CD14-positive monocyte (primary cell): ENCODE measurements at regions not wholly inside any gene's neighbourhood (a gene's known extent, or its start where the extent isn't known, plus 50 kb on each side); places are given as distances from the start of the nearest gene placed in this dataset.

ENCODE experiments used
- DNase-seq, 3 donors: peaks; one replicate each; pipeline ENCODE4 v3.0.0-alpha.2; 2011 to 2022
- H2AFZ ChIP-seq: 2 replicates; pipeline ENCODE4 v1.6.0; 2012; ENCODE audit warnings: mild to moderate bottlenecking, low read depth, low read length, inconsistent platforms; ENCODE audit not compliant: insufficient read depth, poor library complexity, severe bottlenecking
- H3K27ac ChIP-seq, 2 donors: 1 replicate in 1 of 2; 2 replicates in 1 of 2; pipeline ENCODE4 v1.5.1; 2012 to 2013; ENCODE audit warnings: low read length in 2 of 2, control low read depth in 1 of 2, inconsistent platforms in 1 of 2, low read depth in 1 of 2, mild to moderate bottlenecking in 1 of 2
- H3K27me3 ChIP-seq, 2 donors: one replicate each; pipeline versions ENCODE4 v1.6.0 to v1.6.1; 2011 to 2013; ENCODE audit warnings: low read length in 2 of 2; ENCODE audit not compliant: control insufficient read depth in 2 of 2, insufficient read depth in 2 of 2
- H3K36me3 ChIP-seq, 2 donors: replicated peaks in 1 of 2; 1 replicate in 1 of 2; 2 replicates in 1 of 2; pipeline versions ENCODE4 v1.5.1 to v1.6.1; 2012 to 2013; ENCODE audit warnings: low read length in 2 of 2, control low read depth in 1 of 2, inconsistent platforms in 1 of 2, mild to moderate bottlenecking in 1 of 2; ENCODE audit not compliant: insufficient read depth in 2 of 2, control insufficient read depth in 1 of 2
- H3K4me1 ChIP-seq, 2 donors: 1 replicate in 1 of 2; 2 replicates in 1 of 2; pipeline versions ENCODE4 v1.5.1 to v1.6.1; 2012 to 2013; ENCODE audit warnings: low read length in 2 of 2, control low read depth in 1 of 2, inconsistent platforms in 1 of 2, mild to moderate bottlenecking in 1 of 2, moderate library complexity in 1 of 2; ENCODE audit not compliant: insufficient read depth in 2 of 2, control insufficient read depth in 1 of 2
- H3K4me2 ChIP-seq: replicated peaks from 2 replicates; pipeline ENCODE3; 2012; ENCODE audit warnings: low read length, moderate library complexity, mild to moderate bottlenecking; ENCODE audit not compliant: poor library complexity, severe bottlenecking; ENCODE audit errors: extremely low read depth
- H3K4me3 ChIP-seq, 3 experiments: fragments of 200-600 bp in 1 of 3; sonication (generic) in 1 of 3; replicated peaks in 1 of 3; 1 replicate in 2 of 3; 2 replicates in 1 of 3; pipeline ENCODE4 v1.5.1; 2011 to 2013; ENCODE audit warnings: low read length in 3 of 3, mild to moderate bottlenecking in 3 of 3, control low read depth in 2 of 3, low read depth in 2 of 3, inconsistent platforms in 1 of 3, moderate library complexity in 1 of 3
- H3K79me2 ChIP-seq: 2 replicates; pipeline ENCODE4 v1.6.0; 2012; ENCODE audit warnings: mild to moderate bottlenecking, control low read depth, inconsistent platforms, low read length, moderate library complexity; ENCODE audit not compliant: insufficient read depth
- H3K9ac ChIP-seq: 2 replicates; pipeline ENCODE4 v1.6.0; 2017; ENCODE audit warnings: low read length, mild to moderate bottlenecking; ENCODE audit not compliant: insufficient read depth, poor library complexity, severe bottlenecking
- H3K9me3 ChIP-seq, 2 donors: replicated peaks in 1 of 2; 1 replicate in 1 of 2; 2 replicates in 1 of 2; pipeline versions ENCODE4 v1.5.1 to v1.6.1; 2012 to 2013; ENCODE audit warnings: low read length in 2 of 2, control low read depth in 1 of 2; ENCODE audit not compliant: control insufficient read depth in 1 of 2, insufficient read depth in 1 of 2
- H4K20me1 ChIP-seq: 2 replicates; pipeline ENCODE4 v1.6.0; 2012; ENCODE audit warnings: mild to moderate bottlenecking, low read length, control low read depth, moderate library complexity; ENCODE audit not compliant: insufficient read depth
- H3K27ac Mint-ChIP-seq, 7 donors: one replicate each; pipeline ENCODE4 v1.8.0; 2020; ENCODE audit warnings: mild to moderate bottlenecking in 7 of 7, mixed read lengths in 7 of 7, moderate library complexity in 6 of 7, inconsistent platforms in 2 of 7
- H3K27me3 Mint-ChIP-seq, 3 donors: one replicate each; pipeline ENCODE4 v1.8.0; 2021 to 2022; ENCODE audit warnings: low read depth in 3 of 3, mild to moderate bottlenecking in 3 of 3, mixed read lengths in 3 of 3, moderate library complexity in 3 of 3, inconsistent platforms in 1 of 3
- H3K36me3 Mint-ChIP-seq, 2 donors: one replicate each; pipeline ENCODE4 v1.8.0; 2020; ENCODE audit warnings: mixed read lengths in 2 of 2, inconsistent platforms in 1 of 2, mild to moderate bottlenecking in 1 of 2
- H3K4me1 Mint-ChIP-seq: one replicate; pipeline ENCODE4 v1.8.0; 2020; ENCODE audit warnings: mild to moderate bottlenecking, mixed read lengths
- H3K4me3 Mint-ChIP-seq, 2 donors: one replicate each; pipeline ENCODE4 v1.8.0; 2020; ENCODE audit warnings: mild to moderate bottlenecking in 2 of 2, mixed read lengths in 2 of 2, moderate library complexity in 1 of 2
- H3K9me3 Mint-ChIP-seq, 7 donors: one replicate each; pipeline ENCODE4 v1.8.0; 2020 to 2022; ENCODE audit warnings: mixed read lengths in 7 of 7, mild to moderate bottlenecking in 6 of 7, moderate library complexity in 6 of 7, inconsistent platforms in 2 of 7
- whole genome bisulfite sequencing: methylation state at CpG from one replicate; pipeline ENCODE4 v1.1.5; 2013; ENCODE audit warnings: missing lambda C conversion rate; ENCODE audit not compliant: insufficient coverage; 5-methylcytosine and 5-hydroxymethylcytosine counted together
- intact Hi-C, 2 donors: fragments of 100-400 bp; cut with micrococcal nuclease; formaldehyde crosslinking; loops; one replicate each; pipeline versions ENCODE4 v1.15.0 to v1.15.1; 2023
- TF ChIP-seq, protein P1 (sequence below): fragments of 200-600 bp; IDR thresholded peaks from one replicate; pipeline ENCODE4 v1.8.0; 2022; ENCODE audit warnings: antibody characterized with exemption, mild to moderate bottlenecking

DNA sequence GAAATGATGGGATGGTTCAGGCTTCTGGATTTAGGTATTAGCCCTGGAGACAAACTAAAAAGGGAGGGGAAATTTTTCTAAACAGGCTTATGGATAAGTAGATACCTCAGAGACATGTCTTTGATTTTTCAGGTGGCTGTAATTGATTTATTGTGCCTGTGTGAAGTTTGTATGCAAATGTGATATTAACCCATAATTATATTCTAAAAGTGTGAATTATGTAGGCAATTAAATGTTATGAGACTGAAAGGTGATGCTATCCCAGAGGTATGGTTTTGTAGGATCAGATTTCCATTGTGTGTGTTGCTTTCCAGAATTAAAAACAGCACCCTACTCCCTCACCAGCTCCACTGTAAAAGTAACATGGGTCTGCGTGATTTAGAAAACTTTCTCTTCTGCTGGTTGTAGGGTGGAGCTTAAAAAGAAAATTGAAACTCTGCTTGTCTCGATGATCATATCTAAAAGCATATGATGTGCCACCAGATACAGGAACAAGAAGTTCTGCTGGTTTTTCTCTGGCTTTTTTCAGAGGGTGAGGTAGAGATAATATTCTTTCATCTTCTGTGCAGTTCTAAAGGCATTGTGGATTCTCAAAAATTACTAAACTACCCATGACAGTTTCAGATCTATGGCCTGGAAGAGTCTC is 71.8 kb upstream of the TAF11L2 start:
- H3K4me3 Mint-ChIP-seq = peak overlapping the region in 1 of 2 donors; percentile 10
- peaks cover 17% of the 10 kb centered on the region for H3K4me1 Mint-ChIP-seq
- H3K27me3 Mint-ChIP-seq = peaks cover 0 to 3% (median 2%) of the 10 kb centered on the region in 3 donors
- WGBS = no CpG with 5 or more reads among the region's 2 CpGs
- no peaks in the 10 kb centered on the region for H3K36me3 Mint-ChIP-seq
- TF ChIP-seq, protein P1, sequence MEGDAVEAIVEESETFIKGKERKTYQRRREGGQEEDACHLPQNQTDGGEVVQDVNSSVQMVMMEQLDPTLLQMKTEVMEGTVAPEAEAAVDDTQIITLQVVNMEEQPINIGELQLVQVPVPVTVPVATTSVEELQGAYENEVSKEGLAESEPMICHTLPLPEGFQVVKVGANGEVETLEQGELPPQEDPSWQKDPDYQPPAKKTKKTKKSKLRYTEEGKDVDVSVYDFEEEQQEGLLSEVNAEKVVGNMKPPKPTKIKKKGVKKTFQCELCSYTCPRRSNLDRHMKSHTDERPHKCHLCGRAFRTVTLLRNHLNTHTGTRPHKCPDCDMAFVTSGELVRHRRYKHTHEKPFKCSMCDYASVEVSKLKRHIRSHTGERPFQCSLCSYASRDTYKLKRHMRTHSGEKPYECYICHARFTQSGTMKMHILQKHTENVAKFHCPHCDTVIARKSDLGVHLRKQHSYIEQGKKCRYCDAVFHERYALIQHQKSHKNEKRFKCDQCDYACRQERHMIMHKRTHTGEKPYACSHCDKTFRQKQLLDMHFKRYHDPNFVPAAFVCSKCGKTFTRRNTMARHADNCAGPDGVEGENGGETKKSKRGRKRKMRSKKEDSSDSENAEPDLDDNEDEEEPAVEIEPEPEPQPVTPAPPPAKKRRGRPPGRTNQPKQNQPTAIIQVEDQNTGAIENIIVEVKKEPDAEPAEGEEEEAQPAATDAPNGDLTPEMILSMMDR = no peak
- Histone ChIP-seq H3K9me3 (peaks cover 0 to 5% of the 10 kb centered on the region in 2 donors), H3K36me3 (no peaks in the 10 kb centered on the region), H3K79me2 (no peaks in the 10 kb centered on the region), H3K4me1 (peaks cover 0 to 2% of the 10 kb centered on the region in 2 donors), H3K9ac (no peak overlapping the region), H2AFZ (peak overlapping the region; percentile 16), H3K27me3 (no peaks in the 10 kb centered on the region), H4K20me1 (no peaks in the 10 kb centered on the region), H3K4me3 (no peak overlapping the region), H3K27ac (no peak overlapping the region), H3K4me2 (no peak overlapping the region)
- DNase-seq = no peak
- peaks cover 0 to 7% (median 0%) of the 10 kb centered on the region in 7 donors for H3K9me3 Mint-ChIP-seq
- H3K27ac Mint-ChIP-seq = peak overlapping the region in 3 of 7 donors; percentile 4 to 46 (median 30)
- intact Hi-C loops = no loop called here

DNA sequence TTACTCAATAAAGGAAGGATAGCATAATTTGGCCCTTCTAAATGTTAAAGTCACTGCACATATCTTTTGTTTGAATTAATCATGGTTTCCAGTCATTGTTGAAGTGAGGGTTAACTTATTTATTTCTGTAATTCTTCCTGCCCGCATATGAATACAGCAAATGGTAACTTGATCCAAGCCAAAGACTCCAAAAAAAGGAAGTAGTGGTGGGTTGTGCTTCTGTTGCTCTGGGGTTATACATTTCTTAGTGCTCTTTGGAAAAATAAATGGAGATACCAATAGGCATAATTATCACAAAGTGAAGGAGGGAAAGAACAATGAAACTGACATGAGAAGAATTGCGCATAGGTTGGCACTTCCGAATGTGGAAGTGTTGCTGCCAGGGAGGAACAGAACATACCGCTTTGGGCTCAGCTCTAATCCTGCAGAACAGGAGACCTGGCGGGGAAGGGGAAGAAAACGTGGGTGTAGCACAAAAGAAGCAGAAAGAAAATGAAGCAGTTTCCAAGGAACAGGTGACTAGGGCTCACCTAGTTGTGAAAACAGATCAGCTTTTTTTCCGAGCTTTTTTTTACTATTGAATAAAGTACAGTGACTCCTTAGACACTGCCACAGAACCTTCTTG is 69.7 kb upstream of the TAF11L2 start:
- Mint-ChIP-seq H3K9me3 (peaks cover 0 to 7% (median 0%) of the 10 kb centered on the region in 7 donors), H3K27ac (peak overlapping the region in 1 of 7 donors; percentile 43), H3K36me3 (no peaks in the 10 kb centered on the region), H3K4me1 (peaks cover 24% of the 10 kb centered on the region), H3K4me3 (no peak overlapping the region), H3K27me3 (peaks cover 2 to 7% (median 2%) of the 10 kb centered on the region in 3 donors)
- Histone ChIP-seq H3K4me1 (peaks cover 4 to 7% of the 10 kb centered on the region in 2 donors), H3K27ac (no peak overlapping the region), H3K4me2 (no peak overlapping the region), H3K4me3 (no peak overlapping the region), H3K79me2 (no peaks in the 10 kb centered on the region), H2AFZ (no peak overlapping the region), H3K9ac (no peak overlapping the region), H3K36me3 (no peaks in the 10 kb centered on the region), H3K9me3 (peaks cover 0 to 5% of the 10 kb centered on the region in 2 donors), H4K20me1 (no peaks in the 10 kb centered on the region), H3K27me3 (no peaks in the 10 kb centered on the region)
- TF ChIP-seq, protein P1 = no peak
- intact Hi-C loops = no loop called here
- DNase-seq = no peak
- WGBS = 82% methylated on average over 3 of the region's 7 CpGs
